ENCODE measurements at regions not wholly inside any gene's neighbourhood (a gene's known extent, or its start where the extent isn't known, plus 50 kb on each side); places are given as distances from the start of the nearest gene placed in this dataset.

GRCh38 chr6:99120641-99121040 is 172.9 kb upstream of the FBXL4 start:
- RAD21 ChIA-PET (ENCODE audit: low non-redundant PET in 1 of 2, low total read pairs in 2 of 2, uncharacterized antibody in 2 of 2, unreplicated experiment in 2 of 2), result no interaction called here
- ATAC-seq, result no peak

More at GRCh38 chr6:99120641-99121040, 172.9 kb upstream of the FBXL4 start:
- TF ChIP-seq ELF1 (IDR thresholded peaks at IDR 0.05; ENCODE audit: borderline replicate concordance, low read depth), result no peak
- no peak for TF ChIP-seq EGR1 (IDR thresholded peaks at IDR 0.05; ENCODE audit: low read depth)
- TF ChIP-seq JUND (IDR thresholded peaks at IDR 0.05), result no peak
- no peak for TF ChIP-seq POLR2AphosphoS5 (IDR thresholded peaks at IDR 0.05; ENCODE audit: low read depth, low read length)
- no peak for TF ChIP-seq SP1 (IDR thresholded peaks at IDR 0.05; ENCODE audit: low read depth)
- TF ChIP-seq EZH2 (IDR thresholded peaks at IDR 0.05), result no peak
- no peak for TF ChIP-seq ZFX (IDR thresholded peaks at IDR 0.05)
- TF ChIP-seq CBX3 (IDR thresholded peaks at IDR 0.05; ENCODE audit: low read depth), result no peak
- TF ChIP-seq SIN3A (IDR thresholded peaks at IDR 0.05; ENCODE audit: low read depth), result no peak
- TF ChIP-seq EZH2phosphoT487 (IDR thresholded peaks at IDR 0.05; ENCODE audit: borderline replicate concordance), result no peak
- TF ChIP-seq TCF7L2 (IDR thresholded peaks at IDR 0.05; ENCODE audit: borderline replicate concordance, extremely low read depth, insufficient read depth, insufficient read length), result no peak
- TF ChIP-seq POLR2A (IDR thresholded peaks at IDR 0.05; ENCODE audit: borderline replicate concordance, extremely low read depth, insufficient read depth, insufficient read length), result no peak
- no peak for TF ChIP-seq REST (IDR thresholded peaks at IDR 0.05; ENCODE audit: low read depth)
- no peak for TF ChIP-seq RAD21 (IDR thresholded peaks at IDR 0.05; ENCODE audit: low read depth)
- TF ChIP-seq CEBPB (IDR thresholded peaks at IDR 0.05; ENCODE audit: low read depth), result no peak
- no peak for TF ChIP-seq FOSL1 (IDR thresholded peaks at IDR 0.05; ENCODE audit: low read depth)
- CTCF ChIA-PET, result interaction anchor here (2.2 kb wide), 1 partner anchor 121 kb away, joined by 7 read pairs; no protein-coding TSS in a partner anchor
- H3K79me2 ChIP-seq (ENCODE audit: insufficient read depth, low read length), result no peaks in the 10 kb centered on the region
- intact Hi-C loops (cut with micrococcal nuclease), result no loop called here
- H4K20me1 ChIP-seq (ENCODE audit: insufficient read depth), result no peaks in the 10 kb centered on the region
- no peaks in the 10 kb centered on the region for H3K36me3 ChIP-seq (ENCODE audit: control insufficient read depth in 1 of 2, insufficient read depth in 2 of 2, low read length in 2 of 2)
- no peak overlapping the region for H3K4me3 ChIP-seq (replicated peaks in 1 of 2; ENCODE audit: low read depth in 1 of 2, low read length in 2 of 2)
- H3K4me1 ChIP-seq (ENCODE audit: control insufficient read depth in 1 of 2, insufficient read depth in 2 of 2, low read length in 2 of 2), result no peaks in the 10 kb centered on the region
- no peak overlapping the region for H3K9ac ChIP-seq (ENCODE audit: low read length)
- H3K27me3 ChIP-seq (ENCODE audit: insufficient read depth, low read length), result peaks cover 32% of the 10 kb centered on the region
- POLR2A ChIA-PET, result no interaction called here
- no peak overlapping the region for H3K4me2 ChIP-seq (ENCODE audit: low read length)
- no peak for DNase-seq (ENCODE audit: low read depth, low spot score)
- H3K9me2 ChIP-seq (ENCODE audit: insufficient read depth), result no peaks in the 10 kb centered on the region
- no TSS peak for BruUV-seq (replicated peaks)
- no peaks in the 10 kb centered on the region for H3K9me3 ChIP-seq (ENCODE audit: control insufficient read depth in 1 of 2, insufficient read depth in 1 of 2, low read depth in 1 of 2, low read length in 2 of 2)
- no peak overlapping the region for H2AFZ ChIP-seq (ENCODE audit: low read depth, low read length, poor library complexity, severe bottlenecking)
- no peak overlapping the region for H3K27ac ChIP-seq (ENCODE audit: low read depth, low read length)

Data from HCT116 (cell line).